Germinal center (tissue), 1 donor: ENCODE measurements at regions not wholly inside any gene's neighbourhood (a gene's known extent, or its start where the extent isn't known, plus 50 kb on each side); places are given as distances from the start of the nearest gene placed in this dataset.

Experiments
- DNase-seq: peaks from one replicate; pipeline ENCODE4 v3.0.0; 2012; ENCODE audit warnings: mixed read lengths, low spot score

DNA sequence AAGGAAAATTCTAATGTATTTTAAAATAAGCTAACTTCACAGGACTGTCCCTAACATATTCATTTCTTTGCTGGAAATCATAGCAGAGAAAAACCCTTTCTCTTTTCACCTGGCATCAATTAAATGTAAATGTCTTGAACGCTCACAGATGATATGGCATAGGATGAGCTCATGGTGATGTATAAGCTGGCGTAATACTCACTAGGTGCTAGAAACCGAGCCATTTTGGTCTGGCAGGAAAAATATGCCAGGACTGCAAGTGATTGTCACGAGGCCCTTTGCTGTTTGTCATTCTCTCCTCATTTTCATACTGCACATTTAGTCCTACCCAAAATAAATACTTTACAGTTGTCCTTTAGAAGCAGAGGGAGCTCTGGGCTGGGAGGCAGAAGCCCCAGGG, 222.7 kb upstream of the LNX1 start:
- no peak for DNase-seq

DNA sequence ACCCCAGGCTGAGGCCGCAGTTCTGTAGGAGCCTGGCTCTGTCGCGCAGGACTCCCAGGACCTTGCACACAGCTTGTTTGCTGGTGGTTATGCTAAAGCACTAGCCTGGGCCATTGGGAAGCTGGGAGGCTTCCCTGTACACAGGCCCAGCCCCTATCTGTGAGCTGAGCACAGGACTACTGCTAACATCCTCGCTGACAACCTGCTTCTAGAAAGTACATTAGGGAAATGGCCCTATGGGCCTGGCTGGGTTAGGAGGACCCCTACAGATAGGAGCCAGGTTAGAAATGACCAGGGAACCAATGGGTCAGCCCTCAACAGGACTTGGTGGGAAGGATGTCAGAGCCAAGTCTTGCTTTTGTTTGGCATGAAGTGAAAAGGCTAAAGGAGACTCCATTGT, 219.4 kb upstream of the LNX1 start:
- no peak for DNase-seq

DNA sequence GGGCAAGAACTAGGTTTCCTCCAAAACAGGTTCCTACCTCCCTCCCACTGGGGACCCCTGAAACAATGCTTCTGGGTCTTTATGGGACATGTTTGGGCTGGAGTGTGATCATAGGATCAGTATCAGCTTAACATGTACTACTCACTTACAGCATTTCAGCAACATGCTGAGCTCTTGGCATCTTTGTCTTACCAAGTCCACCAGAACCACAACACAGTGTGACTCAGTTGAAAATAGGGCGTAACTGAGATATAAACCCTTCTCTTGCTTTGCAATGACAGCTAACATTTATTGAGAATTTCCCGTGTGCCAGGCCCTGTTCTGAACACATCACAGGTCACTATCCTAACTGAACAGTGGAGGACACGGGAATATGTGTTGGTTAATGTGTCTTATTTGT, 218.5 kb upstream of the LNX1 start:
- DNase-seq, result no peak

- no peak for DNase-seq
Measured at GRCh38 chr4:53805291-53805690, 214.0 kb upstream of the LNX1 start.

DNA sequence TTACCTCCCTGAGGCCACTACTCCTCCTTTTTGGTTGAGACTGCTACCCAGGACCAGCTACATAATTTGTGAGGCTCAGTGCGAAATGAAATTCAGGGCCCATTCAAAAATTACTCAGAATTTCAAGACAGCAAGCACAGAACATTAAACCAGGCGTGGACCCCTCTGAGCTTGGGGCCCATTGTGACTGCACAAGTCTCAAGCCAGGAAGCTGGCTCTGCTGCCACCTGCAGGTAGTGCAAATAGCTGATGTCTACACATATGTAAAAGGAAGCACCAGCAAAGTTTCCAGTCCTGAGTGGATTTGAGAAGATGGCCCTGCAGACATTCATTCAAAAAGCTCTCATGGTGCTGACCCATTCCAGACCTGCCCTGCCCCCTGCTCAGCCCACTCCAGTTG, 213.4 kb upstream of the LNX1 start:
- DNase-seq, result peak; percentile 30

GRCh38 chr4:53802500-53802899, 211.2 kb upstream of the LNX1 start:
- DNase-seq, result no peak

DNA sequence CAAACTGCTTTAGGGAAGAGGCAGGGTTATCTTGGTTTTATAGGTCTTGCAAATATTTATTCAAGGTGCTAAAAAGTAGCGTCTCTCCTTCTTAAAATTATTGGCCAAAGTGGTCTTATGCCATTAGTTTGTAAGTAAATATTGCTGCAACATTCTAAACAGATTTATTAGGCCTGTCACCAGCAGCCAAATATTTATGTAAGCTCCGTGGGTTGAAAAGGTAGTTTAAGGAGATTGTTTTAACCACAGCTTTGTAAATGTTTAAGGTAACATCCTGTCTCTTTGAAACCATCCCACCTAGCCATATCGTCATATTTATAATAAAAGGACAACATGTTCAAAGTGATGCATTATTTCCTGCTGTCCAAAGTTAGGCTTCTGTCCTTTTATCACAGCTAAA, 210.1 kb upstream of the LNX1 start:
- no peak for DNase-seq

- DNase-seq, result no peak
Measured at GRCh38 chr4:53800741-53801140, 209.5 kb upstream of the LNX1 start.

- no peak for DNase-seq
Measured at GRCh38 chr4:53793096-53793495, 201.8 kb upstream of the LNX1 start.

- no peak for DNase-seq
Measured at GRCh38 chr4:53790286-53790685, 199.0 kb upstream of the LNX1 start.

GRCh38 chr4:53788621-53789020, 197.3 kb upstream of the LNX1 start:
- no peak for DNase-seq

GRCh38 chr4:53788011-53788410, 196.7 kb upstream of the LNX1 start:
- no peak for DNase-seq

GRCh38 chr4:53786632-53787031, 195.3 kb upstream of the LNX1 start:
- DNase-seq, result no peak

DNA sequence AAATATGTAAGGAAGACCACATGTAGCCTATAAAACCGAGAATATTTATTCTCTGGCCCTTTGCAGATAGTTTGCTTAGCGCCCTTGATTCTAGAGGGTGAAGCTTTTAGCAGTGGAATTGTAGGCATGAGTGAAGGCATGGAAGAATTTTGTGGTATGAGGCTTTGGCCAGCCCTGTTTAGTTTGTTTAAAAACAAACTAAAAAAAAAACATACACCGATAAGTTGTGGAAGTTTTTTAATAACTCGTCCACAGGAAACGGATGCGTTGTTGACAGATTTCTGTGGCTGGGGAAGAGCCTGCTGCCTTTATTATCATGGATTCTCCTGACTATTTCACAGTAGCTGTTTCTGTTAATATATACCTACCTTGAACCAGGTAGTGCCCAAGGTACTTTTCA, 194.7 kb upstream of the LNX1 start:
- no peak for DNase-seq

DNA sequence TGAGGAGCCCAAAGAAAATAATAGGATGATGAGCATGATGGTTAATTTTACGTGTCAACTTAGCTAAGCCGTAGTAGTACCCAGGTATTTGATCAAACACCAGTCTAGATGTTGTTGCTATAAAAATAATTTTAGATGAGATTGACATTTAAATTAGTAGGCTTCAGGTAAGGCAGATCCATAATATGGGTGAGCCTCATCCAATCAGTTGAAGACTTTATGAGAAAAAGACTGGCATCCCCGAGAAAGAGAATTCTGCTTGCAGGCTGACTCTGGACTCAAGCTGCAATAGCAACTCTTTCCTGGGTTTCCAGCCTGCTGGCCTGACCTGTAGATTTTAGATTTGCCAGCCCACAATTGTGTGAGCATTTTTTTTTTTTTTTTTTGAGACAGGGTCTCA, 192.8 kb upstream of the LNX1 start:
- DNase-seq, result no peak

DNA sequence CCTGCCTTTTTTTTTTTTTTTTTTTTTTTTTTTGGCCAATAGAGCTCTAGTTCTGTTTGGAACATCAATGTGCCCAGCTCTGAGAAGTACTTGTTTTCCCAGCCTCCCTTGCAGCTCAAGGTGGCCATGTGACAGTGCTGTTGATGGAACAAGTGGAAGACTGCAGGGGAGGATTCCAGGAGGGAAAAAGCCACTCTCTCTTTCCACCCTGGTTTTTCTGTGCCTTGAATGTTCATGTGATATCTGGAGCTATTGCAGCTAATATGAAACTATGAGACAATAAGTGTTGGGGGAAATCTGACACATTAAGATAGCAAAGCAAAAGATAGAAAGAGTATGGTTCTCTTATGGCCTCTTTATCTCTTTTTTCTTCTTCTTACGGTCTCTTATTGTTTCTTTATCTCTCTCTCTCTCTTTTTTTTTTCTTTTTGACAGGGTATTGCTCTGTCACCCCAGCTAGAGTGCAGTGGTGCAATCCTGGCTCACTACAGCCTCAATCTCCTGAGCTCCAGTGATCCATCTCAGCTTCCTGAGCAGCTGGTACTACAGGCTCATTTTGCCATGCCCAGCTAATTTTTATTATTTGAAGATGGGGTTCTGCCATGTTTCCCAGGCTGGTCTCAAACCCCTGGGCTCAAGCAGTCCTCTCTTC, 192.0 kb upstream of the LNX1 start:
- DNase-seq, result no peak

DNA sequence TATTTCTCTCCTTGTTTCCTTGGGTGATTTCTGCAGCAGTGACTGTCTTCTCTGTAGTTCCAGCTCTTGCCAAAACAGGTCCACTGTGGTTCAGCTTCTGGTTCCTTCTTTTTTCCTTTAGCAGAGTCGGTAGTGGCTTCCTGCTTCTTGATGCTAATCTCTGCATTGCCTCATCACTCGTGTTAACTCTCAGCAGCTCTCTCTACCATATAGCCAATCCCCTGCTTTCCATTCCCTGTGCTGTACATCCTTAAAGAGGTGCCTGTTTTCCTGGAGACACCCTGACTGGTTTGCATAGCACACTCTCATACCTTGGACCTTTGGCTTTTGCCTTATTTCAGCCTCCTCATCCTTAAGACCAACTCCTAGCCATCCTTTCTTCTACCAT, 191.2 kb upstream of the LNX1 start:
- DNase-seq, result no peak

- no peak for DNase-seq
Measured at GRCh38 chr4:53781629-53782457, 190.6 kb upstream of the LNX1 start.

DNA sequence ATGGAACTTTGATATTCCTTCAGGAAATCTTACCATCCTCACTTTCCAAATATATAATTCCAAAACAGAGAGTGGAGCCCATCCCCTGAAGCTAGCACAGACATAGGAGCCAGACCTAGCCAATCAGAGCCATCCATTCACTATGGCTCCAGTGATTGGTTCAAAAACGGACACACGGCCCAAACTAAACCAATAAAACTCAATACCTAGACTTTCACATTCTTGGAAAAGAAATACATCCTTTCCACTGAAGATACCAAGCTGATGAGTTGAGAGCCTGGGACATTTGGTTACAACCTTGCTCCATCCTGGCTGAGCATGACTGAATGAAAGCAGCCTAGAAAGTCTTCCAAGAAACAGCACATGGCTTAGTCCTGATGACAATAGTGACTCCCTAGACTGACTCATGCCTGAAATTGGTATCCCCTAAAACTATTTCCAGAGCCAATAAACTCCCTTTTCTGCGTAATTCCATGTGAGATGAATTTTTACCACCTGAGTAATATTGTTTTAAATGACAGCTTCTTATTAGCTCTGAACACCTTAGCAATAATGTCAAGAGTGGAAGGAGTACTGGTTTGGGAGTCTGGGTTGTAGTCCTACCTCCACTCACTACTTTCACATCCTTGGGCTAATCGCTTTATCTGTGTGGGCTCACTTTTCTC, 189.6 kb upstream of the LNX1 start:
- no peak for DNase-seq

DNA sequence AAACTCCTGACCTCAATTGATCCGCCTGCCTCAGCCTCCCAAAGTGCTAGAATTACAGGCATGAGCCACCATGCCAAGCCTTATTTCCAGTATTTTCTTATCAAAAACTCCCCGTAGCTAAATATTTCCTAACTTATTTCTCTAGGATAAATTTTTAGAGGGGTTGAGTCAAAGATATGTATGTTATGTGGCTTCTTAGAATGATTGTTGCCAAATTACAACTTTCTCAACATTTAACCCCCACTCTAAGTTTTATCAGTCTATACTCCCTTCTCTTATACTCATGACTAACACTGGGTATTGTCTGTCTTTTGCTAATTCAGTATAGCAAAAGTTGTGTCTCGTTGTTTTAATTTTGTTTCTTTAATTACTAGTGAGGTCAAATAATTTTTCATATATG, 187.7 kb upstream of the LNX1 start:
- no peak for DNase-seq

- DNase-seq, result no peak
Measured at GRCh38 chr4:53778155-53778554, 186.9 kb upstream of the LNX1 start.

DNA sequence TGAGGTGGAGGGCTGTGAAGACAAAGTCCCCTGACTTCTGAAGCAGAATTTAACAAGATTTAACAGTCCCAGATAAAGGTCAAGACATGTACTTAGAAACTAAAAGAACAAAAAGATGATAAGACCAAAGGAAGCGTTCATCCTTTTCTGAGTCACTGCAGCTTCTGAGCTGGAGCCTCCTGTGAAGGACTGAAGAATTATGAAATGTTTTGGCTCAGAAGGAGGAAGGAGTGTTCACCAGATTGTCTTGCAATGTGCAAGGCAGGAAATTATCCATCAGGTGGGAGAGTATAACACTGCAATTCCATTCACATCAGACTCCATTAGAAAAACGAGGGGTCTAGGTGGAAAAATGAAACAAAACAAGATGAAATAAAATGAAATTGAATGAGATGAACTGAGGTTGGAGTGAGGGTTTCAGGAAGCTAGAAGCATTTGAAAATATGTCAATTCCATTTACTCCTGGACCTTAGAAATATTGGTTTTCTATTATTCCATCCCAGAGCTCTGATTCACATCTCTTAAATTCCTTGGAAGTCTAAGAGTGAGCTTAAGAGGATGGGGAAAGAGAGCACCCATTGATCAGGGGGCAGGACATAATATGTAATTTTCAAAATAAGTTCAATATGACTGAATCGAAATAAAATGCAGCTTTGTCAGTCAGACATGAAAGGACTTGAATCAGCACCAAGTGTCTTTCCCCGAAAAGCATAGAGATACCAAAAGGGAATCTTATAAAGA, 186.1 kb upstream of the LNX1 start:
- DNase-seq, result no peak

DNA sequence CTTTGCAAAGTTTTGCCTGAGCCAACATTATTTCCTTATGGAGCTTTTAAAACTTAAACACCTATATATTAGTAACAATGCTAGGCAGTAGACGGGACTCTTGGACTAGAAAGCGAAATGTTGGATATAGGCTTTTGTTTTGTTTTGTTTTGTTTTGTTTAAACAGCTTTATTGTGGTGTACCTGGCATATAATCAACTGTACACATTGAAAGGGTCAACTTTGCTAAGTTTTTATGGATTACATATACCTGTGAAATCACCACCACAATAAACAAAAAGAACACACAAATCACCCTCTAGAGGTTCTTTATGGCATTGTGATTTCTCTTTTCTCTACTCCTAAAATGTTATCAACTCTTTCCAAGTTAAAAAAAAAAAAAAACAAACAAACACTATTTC, 184.9 kb upstream of the LNX1 start:
- DNase-seq, result no peak
